ENCODE measurements at regions not wholly inside any gene's neighbourhood (a gene's known extent, or its start where the extent isn't known, plus 50 kb on each side); places are given as distances from the start of the nearest gene placed in this dataset.

GRCh38 chr10:20683345-20683744, 213.8 kb downstream of the NEBL start:
- TF ChIP-seq ZNF784 (CRISPR knock-in tag; IDR thresholded peaks at IDR 0.05; ENCODE audit: borderline replicate concordance) = no peak
- no peak for TF ChIP-seq ZGPAT (CRISPR knock-in tag; IDR thresholded peaks at IDR 0.05)

Data from HepG2 (cell line).